Vagina (tissue), 2 donors: ENCODE measurements at regions not wholly inside any gene's neighbourhood (a gene's known extent, or its start where the extent isn't known, plus 50 kb on each side); places are given as distances from the start of the nearest gene placed in this dataset.

Experiments used
- POLR2A ChIP-seq, 2 donors: fragments of 450-650 bp; IDR thresholded peaks; one replicate each; pipeline ENCODE4 v1.6.1; 2017; ENCODE audit warnings: antibody characterized with exemption in 2 of 2, mild to moderate bottlenecking in 2 of 2, moderate library complexity in 2 of 2
- TF ChIP-seq, protein P1 (sequence below), 3 experiments: fragments of 450-650 bp in 2 of 3; fragments of 200-600 bp in 1 of 3; sonication (generic) in 1 of 3; IDR thresholded peaks; one replicate each; pipeline ENCODE4 v1.5.1; 2017 to 2019; ENCODE audit warnings: antibody characterized with exemption in 3 of 3, mild to moderate bottlenecking in 2 of 3, moderate library complexity in 2 of 3

DNA sequence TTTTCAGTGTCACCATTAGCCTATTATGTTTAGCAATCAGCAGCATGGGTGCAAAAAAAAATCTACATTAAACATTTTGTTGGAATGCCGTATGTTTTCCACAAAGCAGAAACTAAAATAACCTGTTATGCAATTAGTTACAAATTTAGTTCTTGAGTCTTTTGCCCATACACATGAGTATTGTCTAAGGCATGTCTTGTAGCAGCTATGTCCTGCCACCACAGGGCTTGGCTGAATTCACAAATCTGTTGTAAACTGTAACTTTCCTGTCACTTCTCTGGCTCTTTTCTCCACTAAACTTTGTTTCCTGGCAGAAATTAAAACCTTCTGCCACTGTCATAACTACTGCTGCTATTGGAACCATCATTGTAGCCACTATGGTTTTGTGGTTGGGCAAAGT is 277.9 kb upstream of the SPRY2 start:
- TF ChIP-seq, protein P1, sequence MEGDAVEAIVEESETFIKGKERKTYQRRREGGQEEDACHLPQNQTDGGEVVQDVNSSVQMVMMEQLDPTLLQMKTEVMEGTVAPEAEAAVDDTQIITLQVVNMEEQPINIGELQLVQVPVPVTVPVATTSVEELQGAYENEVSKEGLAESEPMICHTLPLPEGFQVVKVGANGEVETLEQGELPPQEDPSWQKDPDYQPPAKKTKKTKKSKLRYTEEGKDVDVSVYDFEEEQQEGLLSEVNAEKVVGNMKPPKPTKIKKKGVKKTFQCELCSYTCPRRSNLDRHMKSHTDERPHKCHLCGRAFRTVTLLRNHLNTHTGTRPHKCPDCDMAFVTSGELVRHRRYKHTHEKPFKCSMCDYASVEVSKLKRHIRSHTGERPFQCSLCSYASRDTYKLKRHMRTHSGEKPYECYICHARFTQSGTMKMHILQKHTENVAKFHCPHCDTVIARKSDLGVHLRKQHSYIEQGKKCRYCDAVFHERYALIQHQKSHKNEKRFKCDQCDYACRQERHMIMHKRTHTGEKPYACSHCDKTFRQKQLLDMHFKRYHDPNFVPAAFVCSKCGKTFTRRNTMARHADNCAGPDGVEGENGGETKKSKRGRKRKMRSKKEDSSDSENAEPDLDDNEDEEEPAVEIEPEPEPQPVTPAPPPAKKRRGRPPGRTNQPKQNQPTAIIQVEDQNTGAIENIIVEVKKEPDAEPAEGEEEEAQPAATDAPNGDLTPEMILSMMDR (IDR thresholded peaks at IDR 0.05): no peak
- TF ChIP-seq POLR2A (IDR thresholded peaks at IDR 0.05): no peak
